ENCODE measurements at regions not wholly inside any gene's neighbourhood (a gene's known extent, or its start where the extent isn't known, plus 50 kb on each side); places are given as distances from the start of the nearest gene placed in this dataset.

- H3K36me3 ChIP-seq (replicated peaks in 1 of 2; ENCODE audit: control insufficient read depth in 1 of 2, insufficient read depth in 2 of 2, low read length in 1 of 2) = no peaks in the 10 kb centered on the region
- CTCF ChIA-PET = no interaction called here
- H3K4me3 ChIP-seq (ENCODE audit: low read depth in 2 of 2, low read length in 1 of 2) = no peak overlapping the region
- POLR2A ChIA-PET = no interaction called here
- no peak overlapping the region for H3K27ac ChIP-seq (ENCODE audit: low read depth in 2 of 2, low read length in 1 of 2)
- H3K4me2 ChIP-seq = no peak overlapping the region
- H3F3A ChIP-seq (replicated peaks; ENCODE audit: insufficient read depth) = no peaks in the 10 kb centered on the region
- 3% methylated on average over 2 of the region's 2 CpGs for WGBS (ENCODE audit: low lambda C conversion rate)
- no peaks in the 10 kb centered on the region for H3K9me2 ChIP-seq
- no peaks in the 10 kb centered on the region for H4K20me1 ChIP-seq (ENCODE audit: insufficient read depth)
- H3K9me3 ChIP-seq = peaks cover 6% of the 10 kb centered on the region; the same call in 1 of the 2 replicates
- no peak overlapping the region for H2AFZ ChIP-seq (ENCODE audit: low read depth)
- H3K27me3 ChIP-seq (ENCODE audit: insufficient read depth) = no peaks in the 10 kb centered on the region
- TF ChIP-seq ZBTB33 (IDR thresholded peaks at IDR 0.05; ENCODE audit: borderline replicate concordance, low read depth) = no peak
- TF ChIP-seq MEF2A (IDR thresholded peaks at IDR 0.05; ENCODE audit: borderline replicate concordance, low read depth) = no peak
- TF ChIP-seq TEAD4 (IDR thresholded peaks at IDR 0.05; ENCODE audit: borderline replicate concordance, insufficient read depth) = no peak
- DNase-seq = no peak
- no peaks in the 10 kb centered on the region for H3K4me1 ChIP-seq (ENCODE audit: control insufficient read depth in 1 of 2, insufficient read depth in 2 of 2, low read depth in 1 of 2, low read length in 1 of 2)
- no peaks in the 10 kb centered on the region for H3K79me2 ChIP-seq (ENCODE audit: insufficient read depth)
- H3K9ac ChIP-seq = no peak overlapping the region
Measured at GRCh38 chr11:54979375-54979774, 272.7 kb downstream of the OR4A5 start.

- Histone ChIP-seq H3K9me3 (no peaks in the 10 kb centered on the region), H3K79me2 (ENCODE audit: insufficient read depth) (no peaks in the 10 kb centered on the region), H2AFZ (ENCODE audit: low read depth) (no peak overlapping the region), H3K9me2 (no peaks in the 10 kb centered on the region), H3K9ac (no peak overlapping the region), H3K4me3 (ENCODE audit: low read depth in 2 of 2, low read length in 1 of 2) (no peak overlapping the region), H3K4me1 (ENCODE audit: control insufficient read depth in 1 of 2, insufficient read depth in 2 of 2, low read depth in 1 of 2, low read length in 1 of 2) (no peaks in the 10 kb centered on the region), H3K27me3 (ENCODE audit: insufficient read depth) (no peaks in the 10 kb centered on the region), H3K27ac (ENCODE audit: low read depth in 2 of 2, low read length in 1 of 2) (no peak overlapping the region), H3K36me3 (replicated peaks in 1 of 2; ENCODE audit: control insufficient read depth in 1 of 2, insufficient read depth in 2 of 2, low read length in 1 of 2) (no peaks in the 10 kb centered on the region), H4K20me1 (ENCODE audit: insufficient read depth) (no peaks in the 10 kb centered on the region), H3F3A (replicated peaks; ENCODE audit: insufficient read depth) (no peaks in the 10 kb centered on the region), H3K4me2 (no peak overlapping the region)
- ChIA-PET CTCF (no interaction called here), POLR2A (no interaction called here)
- no peak for DNase-seq
- 27% methylated on average over 1 of the region's 1 CpG for WGBS (ENCODE audit: low lambda C conversion rate)
- TF ChIP-seq TEAD4 (IDR thresholded peaks at IDR 0.05; ENCODE audit: borderline replicate concordance, insufficient read depth) (no peak), ELF1 (IDR thresholded peaks at IDR 0.05) (no peak), CTCF (IDR thresholded peaks at IDR 0.05) (no peak), FOXJ3 (CRISPR knock-in tag; IDR thresholded peaks at IDR 0.05) (no peak), RAD21 (IDR thresholded peaks at IDR 0.05; ENCODE audit: low read length) (no peak), IRF3 (IDR thresholded peaks at IDR 0.05; ENCODE audit: low read depth, low read length) (no peak), USF2 (IDR thresholded peaks at IDR 0.05; ENCODE audit: borderline replicate concordance, low read depth, low read length) (no peak), POLR2AphosphoS5 (IDR thresholded peaks at IDR 0.05; ENCODE audit: low read depth, low read length) (no peak), YY1 (IDR thresholded peaks at IDR 0.05; ENCODE audit: low read depth) (no peak), ZBTB33 (IDR thresholded peaks at IDR 0.05; ENCODE audit: borderline replicate concordance, low read depth) (no peak), FOXM1 (IDR thresholded peaks at IDR 0.05; ENCODE audit: low read depth) (no peak), NFIC (IDR thresholded peaks at IDR 0.05; ENCODE audit: borderline replicate concordance) (no peak), REST (IDR thresholded peaks at IDR 0.05; ENCODE audit: low read depth, low read length) (no peak), MXI1 (IDR thresholded peaks at IDR 0.05; ENCODE audit: low read depth, low read length) (no peak), TAF1 (IDR thresholded peaks at IDR 0.05; ENCODE audit: borderline replicate concordance, low read depth, low read length) (no peak)
Measured at GRCh38 chr11:54985731-54986130, 276.2 kb upstream of the TRIM48 start.
